KOPT-K1 (cell line): ENCODE measurements at regions not wholly inside any gene's neighbourhood (a gene's known extent, or its start where the extent isn't known, plus 50 kb on each side); places are given as distances from the start of the nearest gene placed in this dataset.

ENCODE experiments used
- H3K27ac ChIP-seq: fragments of 200-600 bp; sonication (generic); 2 replicates; pipeline ENCODE4 v1.5.1; 2016; ENCODE audit warnings: antibody characterized with exemption, mild to moderate bottlenecking, low read depth, low read length; ENCODE audit not compliant: poor library complexity, severe bottlenecking
- H3K36me3 ChIP-seq: fragments of 200-600 bp; sonication (generic); 2 replicates; pipeline ENCODE4 v1.5.1; 2017; ENCODE audit warnings: antibody characterized with exemption, mild to moderate bottlenecking, low read length, moderate library complexity; ENCODE audit not compliant: insufficient read depth
- H3K9me3 ChIP-seq: fragments of 200-600 bp; sonication (generic); 2 replicates; pipeline ENCODE4 v1.5.1; 2017; ENCODE audit warnings: antibody characterized with exemption, low read length, mild to moderate bottlenecking; ENCODE audit not compliant: insufficient read depth, poor library complexity, severe bottlenecking

DNA sequence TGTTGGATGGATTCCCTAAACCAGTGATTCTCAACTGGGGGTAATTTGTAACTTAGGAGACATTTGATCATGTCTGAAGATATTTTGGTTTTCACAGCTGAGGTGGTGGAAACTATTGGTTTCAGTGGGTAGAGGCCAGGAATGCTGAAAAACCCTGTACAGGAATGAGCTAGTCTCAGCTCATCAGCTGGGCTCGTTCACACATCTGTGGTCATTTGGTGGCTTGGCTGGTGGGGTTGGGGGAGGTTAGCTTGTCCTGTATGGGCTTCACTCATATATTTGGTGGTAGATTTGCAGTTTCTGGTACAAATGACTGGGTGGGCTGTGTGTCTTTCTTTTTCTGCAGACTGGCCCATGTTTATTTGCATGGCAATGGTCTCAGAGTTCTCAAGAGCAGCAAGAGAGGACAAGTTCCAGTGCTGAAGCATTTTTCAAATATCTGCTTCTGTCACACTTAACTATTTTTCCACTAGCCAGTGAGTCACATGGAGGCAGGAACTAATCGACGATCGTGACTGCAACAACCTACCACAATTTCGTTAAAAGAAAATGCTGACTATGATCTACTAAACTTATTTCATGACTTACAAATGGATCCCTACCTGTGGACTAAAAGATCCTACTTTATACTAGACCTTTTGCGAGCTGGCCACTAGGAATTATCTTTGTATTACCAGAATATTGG is 321.7 kb upstream of the PLXNA2 start:
- no peak overlapping the region for H3K27ac ChIP-seq
- H3K36me3 ChIP-seq, result no peaks in the 10 kb centered on the region
- H3K9me3 ChIP-seq, result no peaks in the 10 kb centered on the region

DNA sequence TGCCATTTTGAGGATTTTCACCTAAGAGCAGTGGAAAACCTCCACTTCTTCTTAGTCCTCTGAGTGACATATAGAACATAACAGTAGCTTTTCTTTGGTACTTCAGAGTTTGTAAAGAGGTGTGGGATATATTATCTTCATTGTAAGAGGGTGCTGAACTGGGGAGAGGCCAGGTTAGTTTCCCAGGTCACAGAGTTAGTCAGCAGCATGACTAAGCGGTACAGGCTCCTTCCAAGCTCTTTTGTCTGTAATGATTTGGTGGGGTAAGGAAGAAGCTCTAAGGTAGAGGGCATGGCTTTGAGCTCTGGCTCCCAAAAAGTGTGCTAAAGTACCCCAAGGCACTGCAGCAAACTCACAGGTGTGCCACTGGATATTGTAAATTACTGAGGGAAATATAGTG is 325.0 kb upstream of the PLXNA2 start:
- Histone ChIP-seq H3K27ac (no peak overlapping the region), H3K36me3 (no peaks in the 10 kb centered on the region), H3K9me3 (no peaks in the 10 kb centered on the region)

DNA sequence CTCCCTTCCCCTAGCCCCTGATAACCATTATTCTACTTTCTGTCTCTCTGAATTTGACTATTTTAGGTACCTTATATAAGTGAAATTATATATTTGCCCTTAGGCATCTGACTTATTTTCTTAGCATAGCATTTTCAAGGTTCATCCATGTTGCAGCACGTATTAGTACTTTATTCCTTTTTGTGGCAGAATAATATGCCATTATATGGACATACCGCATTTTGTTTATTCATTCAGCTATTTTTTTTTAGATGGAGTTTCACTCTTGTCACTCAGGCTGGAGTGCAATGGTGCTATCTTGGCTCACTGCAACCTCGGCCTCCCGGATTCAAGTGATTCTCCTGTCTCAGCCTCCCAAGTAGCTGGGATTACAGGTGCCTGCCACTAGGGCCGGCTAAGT is 326.2 kb upstream of the PLXNA2 start:
- H3K27ac ChIP-seq, result no peak overlapping the region
- no peaks in the 10 kb centered on the region for H3K36me3 ChIP-seq
- H3K9me3 ChIP-seq, result no peaks in the 10 kb centered on the region

DNA sequence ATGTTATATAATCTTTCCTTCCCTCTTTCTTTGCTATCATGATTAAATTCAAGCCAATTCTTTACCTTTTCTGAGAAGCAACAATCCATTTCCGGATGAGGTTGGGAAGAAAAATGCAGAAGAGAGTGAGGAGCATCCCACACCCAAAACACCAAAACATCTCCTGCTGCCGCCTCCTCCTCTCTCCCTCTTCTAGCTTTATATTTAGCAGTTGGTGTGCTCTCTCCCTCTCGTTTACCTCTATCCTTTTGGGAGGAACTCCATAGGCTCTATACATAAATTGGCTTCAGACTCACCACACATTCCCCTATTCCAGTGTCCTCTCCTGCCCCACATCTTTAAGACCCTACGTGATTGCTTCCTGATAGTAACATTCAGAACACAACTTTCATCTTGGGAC is 332.2 kb upstream of the PLXNA2 start:
- Histone ChIP-seq H3K36me3 (no peaks in the 10 kb centered on the region), H3K9me3 (no peaks in the 10 kb centered on the region), H3K27ac (no peak overlapping the region)

DNA sequence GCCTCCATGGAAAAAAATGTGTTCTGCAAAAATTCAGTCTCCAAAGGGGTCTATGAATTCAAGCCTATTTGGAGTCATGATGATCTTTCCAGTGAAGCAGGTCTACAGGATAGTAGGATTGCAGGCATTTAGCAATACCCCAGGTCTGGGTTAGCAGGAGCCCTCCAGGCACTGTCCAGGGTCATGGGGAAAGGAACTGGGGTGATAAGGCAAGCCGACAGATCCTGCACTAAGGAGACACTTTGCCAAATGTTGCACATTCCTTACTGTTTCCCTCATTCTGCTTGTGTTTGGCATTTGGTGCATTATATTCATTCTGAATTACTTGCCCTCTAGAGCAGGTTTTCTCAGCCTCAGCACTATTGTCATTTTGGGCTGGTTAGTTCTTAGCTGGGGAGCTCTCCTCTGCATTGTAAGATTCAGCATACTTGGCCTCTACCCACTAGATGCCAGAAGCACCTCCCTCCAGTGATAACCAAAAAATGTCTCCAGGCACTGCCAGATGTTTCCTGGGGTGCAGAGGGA is 333.3 kb upstream of the PLXNA2 start:
- Histone ChIP-seq H3K27ac (no peak overlapping the region), H3K9me3 (no peaks in the 10 kb centered on the region), H3K36me3 (no peaks in the 10 kb centered on the region)

DNA sequence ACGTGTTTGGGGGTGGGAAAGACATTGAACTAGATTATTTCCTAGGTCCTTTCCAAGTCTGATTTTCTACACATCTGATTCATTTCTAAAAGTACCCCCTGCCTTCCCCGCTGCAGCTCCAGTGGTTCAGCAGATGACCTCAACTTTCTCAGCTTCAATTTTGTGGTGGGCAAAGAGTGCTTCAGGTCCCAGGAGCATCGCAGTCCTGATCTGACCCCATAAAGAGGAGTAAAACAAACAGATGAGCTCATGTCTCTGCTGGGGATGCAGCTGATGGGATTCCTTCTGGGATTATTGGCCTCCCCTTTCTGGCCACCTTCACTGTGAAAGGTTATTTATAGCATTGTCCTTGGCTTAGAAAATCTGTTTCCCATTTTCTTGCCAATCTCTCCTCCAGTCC is 337.0 kb upstream of the PLXNA2 start:
- H3K27ac ChIP-seq, result no peak overlapping the region

DNA sequence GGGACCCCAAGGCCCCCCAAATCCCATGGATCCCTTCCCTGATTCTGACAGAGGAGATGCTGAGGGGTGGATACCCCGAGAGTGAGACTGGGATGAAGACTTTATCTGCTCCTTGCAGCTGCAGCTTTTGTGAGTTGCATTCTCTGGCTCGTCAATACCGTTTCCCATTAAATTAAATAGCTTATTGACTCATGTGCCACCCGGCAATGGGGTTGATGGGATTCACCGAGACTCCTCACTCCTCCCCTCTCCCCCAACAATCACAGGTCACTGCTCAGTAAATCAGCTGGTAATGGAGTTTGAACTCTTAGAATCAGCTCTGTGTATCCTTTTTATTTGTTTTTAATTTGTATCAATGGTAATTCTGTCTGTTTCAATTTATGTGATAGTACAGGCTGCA is 337.5 kb upstream of the PLXNA2 start:
- Histone ChIP-seq H3K36me3 (no peaks in the 10 kb centered on the region), H3K9me3 (no peaks in the 10 kb centered on the region), H3K27ac (no peak overlapping the region)

More for the DNA sequence above, 337.0 kb upstream of the PLXNA2 start:
- Histone ChIP-seq H3K36me3 (no peaks in the 10 kb centered on the region), H3K9me3 (no peaks in the 10 kb centered on the region)

DNA sequence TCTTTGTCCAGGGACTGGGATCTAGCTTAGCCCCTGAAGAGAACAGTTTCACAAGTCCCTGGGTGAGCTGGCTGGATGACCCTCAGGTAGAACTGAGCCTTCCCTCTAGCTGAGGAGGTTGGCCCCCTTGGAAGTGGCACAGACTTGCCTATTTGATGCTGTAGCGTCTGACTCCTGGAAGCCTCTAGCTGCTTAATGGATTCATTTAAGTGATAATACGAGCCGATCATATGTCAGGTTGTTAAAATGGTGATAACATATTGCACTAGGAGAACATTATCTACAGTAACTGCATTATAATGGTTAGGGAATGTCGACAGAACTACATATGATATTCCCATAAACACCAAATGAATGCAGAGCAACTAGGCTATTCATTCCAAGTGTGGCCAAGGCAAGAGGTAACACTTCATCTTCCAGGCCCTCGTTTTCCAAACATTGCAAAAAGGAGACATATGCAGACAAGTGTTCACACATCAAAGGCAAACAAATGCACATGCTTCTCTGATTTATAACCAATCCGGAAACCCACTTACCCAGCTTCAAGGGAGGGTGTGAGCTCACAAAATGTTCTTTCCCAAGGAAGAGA is 340.1 kb upstream of the PLXNA2 start:
- Histone ChIP-seq H3K9me3 (no peaks in the 10 kb centered on the region), H3K36me3 (no peaks in the 10 kb centered on the region), H3K27ac (no peak overlapping the region)

DNA sequence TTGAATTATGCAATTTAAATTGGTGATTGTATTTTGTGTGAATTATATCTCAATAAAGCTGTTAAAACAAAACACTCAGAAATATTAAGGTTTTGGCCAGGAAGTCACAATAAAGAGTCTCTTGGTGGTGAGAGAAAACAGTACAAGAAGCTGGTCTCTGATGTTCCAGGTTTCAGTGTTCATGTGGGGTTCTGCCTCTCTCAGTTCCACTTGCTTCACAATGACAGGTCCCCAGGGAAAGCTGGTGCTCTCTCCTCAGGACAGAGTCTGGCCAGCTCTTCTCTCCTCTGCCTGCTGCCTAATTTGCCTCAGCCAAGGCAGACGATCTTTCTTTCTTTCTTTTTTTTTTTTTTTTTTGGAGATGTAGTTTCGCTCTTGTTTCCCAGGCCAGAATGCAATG is 342.9 kb upstream of the PLXNA2 start:
- no peaks in the 10 kb centered on the region for H3K36me3 ChIP-seq
- no peaks in the 10 kb centered on the region for H3K9me3 ChIP-seq
- no peak overlapping the region for H3K27ac ChIP-seq

DNA sequence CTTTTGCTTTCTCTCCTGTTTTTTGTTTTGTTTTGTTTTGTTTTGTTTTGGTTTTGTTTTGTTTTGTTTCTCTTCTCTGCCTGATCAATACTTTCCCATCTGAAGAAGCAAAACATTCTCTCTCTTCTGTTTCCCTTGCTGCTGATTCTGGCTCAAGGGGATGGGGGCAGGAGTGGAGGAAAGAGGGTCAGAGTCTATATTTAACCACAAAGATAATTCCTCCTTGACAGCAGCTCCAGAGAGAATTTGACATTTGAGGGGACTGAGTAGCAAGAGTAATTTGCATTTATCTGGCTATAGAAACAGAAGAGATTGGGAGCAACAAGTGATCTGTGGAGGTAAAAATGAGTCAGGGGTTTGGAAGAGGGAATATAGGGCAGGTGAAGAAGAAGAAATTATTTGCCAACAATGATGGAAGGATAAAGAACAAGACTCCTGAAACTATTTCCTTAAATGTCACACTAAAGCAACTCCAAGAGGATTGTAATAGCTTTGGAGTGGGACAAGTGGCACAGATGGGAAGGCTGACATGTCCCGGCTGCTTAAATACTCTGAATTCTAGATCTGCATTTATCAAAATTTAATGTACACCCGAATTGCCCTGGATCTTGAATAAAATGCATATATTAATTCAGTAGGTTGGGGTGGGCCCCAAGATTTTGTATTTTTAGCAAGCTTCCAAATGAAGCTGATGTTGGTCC is 349.3 kb upstream of the PLXNA2 start:
- Histone ChIP-seq H3K9me3 (no peaks in the 10 kb centered on the region), H3K27ac (no peak overlapping the region), H3K36me3 (no peaks in the 10 kb centered on the region)

DNA sequence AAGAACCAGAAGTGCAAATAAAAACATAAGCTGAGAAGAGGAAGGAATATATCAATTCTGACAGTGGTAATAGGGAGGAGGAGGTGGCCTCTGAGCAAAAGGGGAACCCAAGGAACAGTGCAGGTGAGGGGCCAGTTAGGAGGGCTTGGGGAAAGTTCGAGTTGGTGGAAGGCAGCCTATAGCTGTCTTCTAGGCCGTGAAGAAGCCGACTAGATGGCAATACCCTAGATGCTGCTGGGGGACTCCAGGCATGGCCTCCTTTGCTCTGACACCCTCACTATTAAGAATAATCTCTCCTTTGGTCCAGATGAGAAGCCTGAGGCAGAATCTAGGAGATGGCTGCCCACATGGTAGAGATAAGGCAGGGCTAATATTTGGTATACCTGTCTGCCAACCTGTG is 351.1 kb upstream of the PLXNA2 start:
- Histone ChIP-seq H3K36me3 (no peaks in the 10 kb centered on the region), H3K27ac (no peak overlapping the region), H3K9me3 (no peaks in the 10 kb centered on the region)

DNA sequence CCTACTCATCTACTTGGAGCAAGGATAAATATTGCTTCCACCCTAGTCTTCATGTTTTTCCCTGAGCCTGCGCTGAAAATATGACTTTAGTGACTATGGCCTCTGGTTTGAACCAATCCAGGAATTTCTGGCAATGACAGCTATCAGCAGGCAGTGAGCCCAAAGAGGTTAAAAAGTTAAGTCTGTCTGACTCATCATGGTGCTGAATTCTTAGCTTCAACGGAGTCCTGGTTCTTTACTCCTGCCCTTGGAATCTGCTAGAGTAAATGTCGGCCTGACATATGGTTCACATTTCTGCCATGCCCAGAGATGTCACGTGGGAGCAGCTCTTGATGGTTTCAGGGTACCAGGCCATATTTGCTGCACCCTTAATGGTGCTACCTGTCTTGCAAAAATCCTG is 351.6 kb upstream of the PLXNA2 start:
- H3K27ac ChIP-seq, result no peak overlapping the region
- H3K36me3 ChIP-seq, result no peaks in the 10 kb centered on the region
- no peaks in the 10 kb centered on the region for H3K9me3 ChIP-seq

DNA sequence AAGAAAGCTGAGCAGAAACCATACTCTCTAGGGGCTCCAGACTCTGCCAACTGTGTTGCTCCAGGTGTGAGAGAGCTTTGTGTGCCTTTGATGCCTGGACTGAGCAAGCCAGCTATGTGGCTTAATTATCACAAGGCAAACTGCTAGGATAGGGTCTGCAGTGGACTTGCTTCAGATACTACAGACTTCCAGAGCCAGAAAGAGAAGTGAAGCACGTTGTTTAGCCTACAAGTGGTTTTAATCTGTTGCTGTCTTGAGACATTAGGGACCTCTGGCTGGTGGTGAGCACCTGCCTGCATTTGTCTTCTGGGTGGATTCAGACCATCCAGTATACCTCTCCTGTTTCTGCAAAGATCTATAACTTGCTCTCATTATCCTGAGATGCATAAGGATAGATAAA is 353.4 kb upstream of the PLXNA2 start:
- Histone ChIP-seq H3K9me3 (no peaks in the 10 kb centered on the region), H3K27ac (no peak overlapping the region), H3K36me3 (no peaks in the 10 kb centered on the region)

DNA sequence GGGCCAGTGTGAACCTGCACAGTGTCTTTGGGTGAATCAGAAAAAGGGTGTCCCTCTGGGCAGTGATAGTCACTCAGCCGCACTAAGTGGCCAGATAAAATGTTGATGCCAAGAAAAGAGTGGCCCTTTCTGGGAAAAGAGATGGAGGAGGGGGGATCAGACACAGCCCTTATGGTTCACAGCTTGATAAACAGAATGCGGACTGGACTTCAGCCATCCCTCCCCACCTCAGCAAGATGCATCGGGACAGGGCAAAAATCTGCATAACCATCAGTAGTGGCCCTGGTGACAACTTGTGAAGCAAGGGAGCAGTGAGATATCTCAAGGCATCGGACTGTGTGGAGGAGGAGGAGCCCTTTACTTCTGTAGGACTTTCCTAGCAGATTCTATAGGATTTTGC is 353.8 kb upstream of the PLXNA2 start:
- H3K27ac ChIP-seq, result no peak overlapping the region
- no peaks in the 10 kb centered on the region for H3K36me3 ChIP-seq
- H3K9me3 ChIP-seq, result no peaks in the 10 kb centered on the region

DNA sequence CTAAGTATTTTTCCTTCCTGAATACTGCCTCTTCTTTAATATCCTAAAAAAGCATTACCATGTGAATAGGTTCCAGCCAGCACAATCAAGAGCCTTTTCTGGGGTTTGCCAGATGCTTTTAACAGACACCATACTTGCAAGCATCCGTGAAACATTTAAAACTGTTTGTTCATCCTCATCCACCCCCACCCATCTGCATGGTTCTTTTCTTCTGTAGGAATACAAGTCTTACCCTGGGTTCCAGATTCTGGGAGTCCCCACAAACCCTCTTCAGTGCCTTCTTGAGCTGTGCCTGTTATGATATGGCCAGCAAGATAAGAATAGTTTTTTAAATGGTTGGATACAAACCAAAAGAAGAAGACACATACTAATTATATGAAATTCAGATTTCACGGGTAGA is 354.9 kb upstream of the PLXNA2 start:
- Histone ChIP-seq H3K27ac (no peak overlapping the region), H3K36me3 (no peaks in the 10 kb centered on the region)

More for the DNA sequence above, 354.9 kb upstream of the PLXNA2 start:
- H3K9me3 ChIP-seq, result no peaks in the 10 kb centered on the region
